PFSK-1 (cell line): ENCODE measurements at regions not wholly inside any gene's neighbourhood (a gene's known extent, or its start where the extent isn't known, plus 50 kb on each side); places are given as distances from the start of the nearest gene placed in this dataset.

Source experiments
- FOXP2 ChIP-seq: optimal IDR thresholded peaks from 2 replicates; pipeline ENCODE3; 2011; ENCODE audit warnings: borderline replicate concordance, control low read depth, inconsistent platforms; ENCODE audit not compliant: insufficient read depth; ENCODE audit errors: extremely low read length, extremely low read depth
- POLR2AphosphoS5 ChIP-seq: IDR thresholded peaks from 2 replicates; pipeline ENCODE4 v1.6.1; 2012; ENCODE audit warnings: low read depth, mild to moderate bottlenecking, control low read depth, low read length, moderate library complexity
- SIN3A ChIP-seq: IDR thresholded peaks from 2 replicates; pipeline ENCODE4 v1.6.1; 2012; ENCODE audit warnings: mild to moderate bottlenecking, low read length, moderate library complexity, borderline replicate concordance; ENCODE audit not compliant: insufficient read depth
- TAF1 ChIP-seq: IDR thresholded peaks from 2 replicates; pipeline ENCODE4 v1.6.1; 2012; ENCODE audit warnings: low read length, control low read depth, borderline replicate concordance; ENCODE audit not compliant: insufficient read depth
- TF ChIP-seq, protein P1 (sequence below), 2 experiments: IDR thresholded peaks; 2 replicates each; pipeline versions ENCODE4 v1.6.1 to v1.8.0; 2011 to 2012; ENCODE audit warnings: low read depth in 2 of 2, low read length in 2 of 2, control low read depth in 1 of 2, inconsistent platforms in 1 of 2, mild to moderate bottlenecking in 1 of 2, moderate library complexity in 1 of 2; ENCODE audit not compliant: insufficient read depth in 1 of 2

GRCh38 chr11:38089726-38090125 is 1491.7 kb upstream of the RAG2 start:
- no peak for TF ChIP-seq SIN3A
- no peak for TF ChIP-seq POLR2AphosphoS5
- TF ChIP-seq TAF1: no peak
- TF ChIP-seq FOXP2: no peak
- TF ChIP-seq, protein P1, sequence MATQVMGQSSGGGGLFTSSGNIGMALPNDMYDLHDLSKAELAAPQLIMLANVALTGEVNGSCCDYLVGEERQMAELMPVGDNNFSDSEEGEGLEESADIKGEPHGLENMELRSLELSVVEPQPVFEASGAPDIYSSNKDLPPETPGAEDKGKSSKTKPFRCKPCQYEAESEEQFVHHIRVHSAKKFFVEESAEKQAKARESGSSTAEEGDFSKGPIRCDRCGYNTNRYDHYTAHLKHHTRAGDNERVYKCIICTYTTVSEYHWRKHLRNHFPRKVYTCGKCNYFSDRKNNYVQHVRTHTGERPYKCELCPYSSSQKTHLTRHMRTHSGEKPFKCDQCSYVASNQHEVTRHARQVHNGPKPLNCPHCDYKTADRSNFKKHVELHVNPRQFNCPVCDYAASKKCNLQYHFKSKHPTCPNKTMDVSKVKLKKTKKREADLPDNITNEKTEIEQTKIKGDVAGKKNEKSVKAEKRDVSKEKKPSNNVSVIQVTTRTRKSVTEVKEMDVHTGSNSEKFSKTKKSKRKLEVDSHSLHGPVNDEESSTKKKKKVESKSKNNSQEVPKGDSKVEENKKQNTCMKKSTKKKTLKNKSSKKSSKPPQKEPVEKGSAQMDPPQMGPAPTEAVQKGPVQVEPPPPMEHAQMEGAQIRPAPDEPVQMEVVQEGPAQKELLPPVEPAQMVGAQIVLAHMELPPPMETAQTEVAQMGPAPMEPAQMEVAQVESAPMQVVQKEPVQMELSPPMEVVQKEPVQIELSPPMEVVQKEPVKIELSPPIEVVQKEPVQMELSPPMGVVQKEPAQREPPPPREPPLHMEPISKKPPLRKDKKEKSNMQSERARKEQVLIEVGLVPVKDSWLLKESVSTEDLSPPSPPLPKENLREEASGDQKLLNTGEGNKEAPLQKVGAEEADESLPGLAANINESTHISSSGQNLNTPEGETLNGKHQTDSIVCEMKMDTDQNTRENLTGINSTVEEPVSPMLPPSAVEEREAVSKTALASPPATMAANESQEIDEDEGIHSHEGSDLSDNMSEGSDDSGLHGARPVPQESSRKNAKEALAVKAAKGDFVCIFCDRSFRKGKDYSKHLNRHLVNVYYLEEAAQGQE (IDR thresholded peaks at IDR 0.05; ENCODE audit: insufficient read depth in 1 of 2, low read depth in 2 of 2, low read length in 2 of 2): no peak

- TF ChIP-seq, protein P1 (IDR thresholded peaks at IDR 0.05; ENCODE audit: insufficient read depth in 1 of 2, low read depth in 2 of 2, low read length in 2 of 2): no peak
- TF ChIP-seq FOXP2 (no peak), TAF1 (no peak), SIN3A (no peak), POLR2AphosphoS5 (no peak)
Measured at GRCh38 chr11:38060920-38061319, 1462.9 kb upstream of the RAG2 start.

DNA sequence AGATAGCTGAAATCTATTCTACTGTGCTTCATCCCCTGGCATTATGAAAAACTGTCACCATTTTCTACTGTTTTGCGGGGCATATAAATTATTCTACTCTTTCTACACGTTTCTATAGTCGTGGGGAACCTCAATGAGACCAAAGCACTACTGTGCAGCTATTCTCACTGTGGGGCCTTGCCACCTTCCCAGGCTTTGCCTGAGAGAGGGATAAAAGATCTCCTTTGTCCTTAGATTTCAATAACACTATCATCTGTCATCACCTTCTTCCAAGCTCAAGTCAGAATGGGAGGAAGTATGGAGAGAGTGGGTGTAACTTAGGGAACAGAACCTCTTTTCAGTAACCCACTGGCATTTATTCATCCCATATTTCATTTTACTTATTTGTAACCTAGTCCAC is 1462.1 kb upstream of the RAG2 start:
- TF ChIP-seq TAF1 (no peak), POLR2AphosphoS5 (no peak), SIN3A (no peak), FOXP2 (no peak)
- TF ChIP-seq, protein P1 (IDR thresholded peaks at IDR 0.05; ENCODE audit: insufficient read depth in 1 of 2, low read depth in 2 of 2, low read length in 2 of 2): no peak

GRCh38 chr11:38046571-38047135 is 1448.6 kb upstream of the RAG2 start:
- TF ChIP-seq, protein P1 (IDR thresholded peaks at IDR 0.05; ENCODE audit: insufficient read depth in 1 of 2, low read depth in 2 of 2, low read length in 2 of 2): no peak
- TF ChIP-seq FOXP2 (no peak), TAF1 (no peak), SIN3A (no peak), POLR2AphosphoS5 (no peak)

GRCh38 chr11:38043060-38043459 is 1445.0 kb upstream of the RAG2 start:
- TF ChIP-seq TAF1: no peak
- no peak for TF ChIP-seq FOXP2
- TF ChIP-seq SIN3A: no peak
- TF ChIP-seq POLR2AphosphoS5: no peak
- TF ChIP-seq, protein P1 (IDR thresholded peaks at IDR 0.05; ENCODE audit: insufficient read depth in 1 of 2, low read depth in 2 of 2, low read length in 2 of 2): no peak
